NCI-H2196 (cell line): ENCODE measurements at regions not wholly inside any gene's neighbourhood (a gene's known extent, or its start where the extent isn't known, plus 50 kb on each side); places are given as distances from the start of the nearest gene placed in this dataset.

Experiments used
- DNase-seq: peaks from one replicate; lab custom pipeline; 2025; ENCODE audit not compliant: unreplicated experiment; lab: John Stamatoyannopoulos, UW

DNA sequence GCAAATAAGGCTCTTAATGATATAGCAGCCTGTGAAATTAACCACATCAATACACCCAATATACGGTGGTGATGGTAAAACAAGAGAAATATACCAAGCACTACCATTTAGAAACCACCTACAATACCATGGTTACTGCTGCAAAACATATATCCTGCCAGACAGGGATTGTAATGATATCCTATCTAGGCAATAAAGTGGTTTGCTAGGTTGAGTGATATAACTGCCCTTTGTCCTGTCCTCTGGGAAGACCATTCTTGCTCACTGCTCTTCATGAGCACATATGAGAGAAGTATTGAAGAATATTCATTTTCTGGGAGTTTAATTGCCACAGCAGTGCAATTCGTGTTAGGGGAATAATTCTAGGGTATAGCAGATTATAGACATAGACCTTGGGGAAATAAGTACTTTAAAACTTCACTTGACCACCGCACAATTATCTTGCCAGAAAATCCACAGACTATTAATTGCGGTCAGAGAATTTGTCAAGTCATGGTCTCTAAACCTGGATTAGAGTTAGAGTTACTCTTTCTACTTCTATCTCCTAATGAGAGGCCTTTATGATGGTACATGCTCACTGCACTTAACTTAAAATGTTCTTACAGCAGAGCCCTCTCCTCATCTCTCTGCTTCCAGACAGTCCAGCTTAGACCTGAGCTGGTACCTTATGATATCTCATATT lies 413.0 kb downstream of the ZNF608 start:
- DNase-seq: no peak

DNA sequence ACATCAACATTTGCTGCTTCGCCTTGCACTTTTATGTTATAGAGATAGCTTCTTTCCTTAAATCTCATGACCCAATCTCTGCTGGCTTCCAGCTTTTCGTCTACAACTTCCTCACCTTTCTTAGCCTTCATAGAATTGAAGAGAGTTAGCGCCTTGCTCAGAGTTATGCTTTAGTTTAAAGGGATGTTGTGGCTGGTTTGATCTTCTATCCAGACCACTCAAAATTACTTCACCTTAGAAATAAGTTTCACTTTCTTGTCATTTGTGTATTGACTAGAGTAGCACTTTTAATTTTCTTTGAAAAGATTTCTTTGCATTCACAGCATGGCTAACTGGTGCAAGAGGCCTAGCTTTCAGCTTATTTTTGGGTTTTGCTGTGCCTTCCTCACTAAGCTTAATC lies 414.2 kb downstream of the ZNF608 start:
- DNase-seq: no peak

DNA sequence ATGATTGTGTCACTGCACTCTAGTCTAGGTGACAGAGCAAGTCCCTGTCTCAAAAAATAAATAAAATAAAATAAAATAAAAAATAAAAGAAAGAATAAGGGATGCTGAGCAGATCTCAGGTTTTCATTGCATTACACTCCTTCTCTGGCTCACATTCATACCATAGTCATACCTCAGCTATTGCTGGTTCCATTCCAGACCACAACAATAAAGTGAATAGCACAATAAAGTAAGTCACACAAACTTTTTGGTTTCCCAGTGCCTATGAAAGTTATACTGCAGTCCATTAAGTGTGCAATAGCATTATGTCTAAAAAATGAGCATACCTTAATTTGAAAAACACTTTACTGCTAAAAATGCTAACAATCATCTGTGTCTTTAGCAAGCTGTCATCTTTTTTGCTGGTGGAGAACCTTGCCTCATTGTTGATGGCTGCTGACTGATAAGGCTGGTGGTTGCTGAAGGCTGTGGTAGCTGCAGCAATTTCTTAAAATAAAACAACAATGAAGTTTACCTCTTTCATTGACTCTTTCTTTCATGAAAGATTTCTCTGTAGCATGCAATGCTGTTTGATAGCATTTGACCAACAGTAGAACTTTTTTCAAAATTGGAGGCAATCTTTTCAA lies 415.7 kb downstream of the ZNF608 start:
- no peak for DNase-seq

DNA sequence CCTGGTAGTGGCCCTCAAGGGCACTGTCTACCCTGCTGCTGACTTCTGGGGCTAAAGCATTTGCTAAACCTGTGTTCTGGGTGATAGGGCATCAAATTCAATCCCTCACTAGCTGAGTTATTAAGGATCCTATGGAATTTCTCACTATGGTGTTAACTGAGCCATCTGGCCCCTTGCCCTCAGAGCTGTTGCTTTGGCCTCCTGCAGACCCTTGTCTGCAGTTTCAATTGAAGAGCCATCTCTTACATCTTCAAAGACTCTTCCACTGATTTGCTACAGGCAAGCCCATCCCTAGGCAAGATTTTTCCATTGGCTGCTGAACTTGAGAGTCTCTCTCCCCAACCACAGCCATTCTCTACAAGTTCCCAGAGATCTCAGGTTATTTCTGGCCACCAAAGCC lies 418.2 kb downstream of the ZNF608 start:
- DNase-seq: no peak

DNA sequence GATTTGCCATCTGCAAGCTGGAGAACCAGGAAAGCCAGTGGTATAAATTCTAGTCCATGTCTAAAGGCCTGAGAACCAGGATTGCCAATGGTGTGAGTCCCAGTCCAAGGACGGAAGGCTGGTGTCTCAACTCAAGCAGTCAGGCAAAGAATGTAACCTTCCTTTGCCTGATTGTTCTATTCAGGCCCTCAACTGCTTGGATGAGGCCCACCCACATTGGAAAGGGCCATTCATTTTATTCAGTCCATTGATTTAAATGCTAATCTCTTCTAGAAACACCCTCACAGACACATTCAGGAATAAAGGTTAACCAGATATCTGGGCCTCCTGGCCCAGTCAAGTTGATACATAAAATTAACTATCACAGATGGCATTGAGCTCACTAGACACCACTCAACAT lies 427.8 kb downstream of the ZNF608 start:
- no peak for DNase-seq

DNA sequence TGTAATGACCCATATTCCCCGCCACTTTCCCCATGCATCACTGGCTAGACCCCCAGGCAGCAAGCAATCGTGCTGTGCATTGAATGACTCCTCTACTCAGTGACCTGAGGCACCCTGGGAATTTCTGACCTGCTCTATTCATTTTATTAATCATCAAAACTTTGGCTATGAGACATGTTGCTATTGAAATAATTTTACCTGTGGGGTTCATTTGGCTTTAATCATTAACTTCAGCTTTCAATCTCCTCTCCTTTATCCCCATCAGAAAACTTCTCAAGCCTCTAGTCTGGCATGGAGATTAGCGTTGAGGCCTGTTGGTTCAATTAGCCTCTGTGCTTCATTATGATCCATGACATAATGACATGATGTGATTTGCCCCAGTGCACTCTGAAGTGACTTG lies 429.0 kb downstream of the ZNF608 start:
- no peak for DNase-seq

DNA sequence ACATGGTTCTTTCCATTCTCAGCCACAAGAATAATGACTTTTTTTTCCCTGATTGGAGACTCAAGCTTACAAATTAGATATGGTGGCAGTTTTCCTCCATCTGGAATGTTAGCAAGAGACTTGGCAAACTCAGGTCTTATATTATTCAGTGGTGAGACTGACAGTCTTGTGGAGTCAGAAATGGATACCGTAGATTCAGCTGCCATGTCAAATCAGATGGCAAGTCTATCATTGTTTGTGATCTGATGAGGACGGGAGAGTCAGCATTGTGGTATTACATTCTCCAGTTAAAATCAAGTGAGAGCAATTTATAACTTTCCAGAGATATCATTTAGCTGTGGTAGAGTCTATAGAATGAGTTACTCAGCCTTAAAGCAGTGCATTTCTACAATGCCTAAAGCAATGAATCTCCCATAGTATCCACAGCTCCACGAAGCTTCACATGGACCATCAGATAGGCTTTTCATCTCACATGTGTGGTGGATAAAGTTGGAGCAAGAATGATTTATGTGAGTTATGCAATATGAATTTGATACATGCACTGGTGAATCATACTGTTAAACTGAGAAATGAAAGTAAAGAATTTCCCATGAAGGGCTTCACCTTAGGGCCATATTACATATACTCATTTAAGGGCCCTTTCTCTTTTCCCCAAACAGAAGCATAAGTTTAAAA lies 430.6 kb downstream of the ZNF608 start:
- no peak for DNase-seq

DNA sequence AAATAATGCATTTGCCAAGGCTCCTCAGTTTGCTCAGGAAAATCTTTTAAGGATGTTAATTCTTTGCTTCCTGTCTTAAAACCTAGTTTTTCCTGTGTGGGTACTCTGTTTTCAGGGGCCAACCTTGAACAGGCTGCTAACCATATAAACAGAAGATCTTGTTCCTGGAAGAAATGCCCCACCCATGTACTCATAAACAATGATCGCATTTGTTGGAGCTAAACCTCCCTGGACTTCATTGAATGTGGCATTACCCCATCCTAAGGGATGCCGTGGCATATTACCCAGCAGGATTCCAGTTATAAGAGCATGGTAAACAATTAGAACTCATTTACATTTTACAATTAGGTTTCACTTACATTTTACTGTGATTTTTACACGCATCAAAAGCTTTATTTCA lies 436.0 kb downstream of the ZNF608 start:
- DNase-seq: no peak

DNA sequence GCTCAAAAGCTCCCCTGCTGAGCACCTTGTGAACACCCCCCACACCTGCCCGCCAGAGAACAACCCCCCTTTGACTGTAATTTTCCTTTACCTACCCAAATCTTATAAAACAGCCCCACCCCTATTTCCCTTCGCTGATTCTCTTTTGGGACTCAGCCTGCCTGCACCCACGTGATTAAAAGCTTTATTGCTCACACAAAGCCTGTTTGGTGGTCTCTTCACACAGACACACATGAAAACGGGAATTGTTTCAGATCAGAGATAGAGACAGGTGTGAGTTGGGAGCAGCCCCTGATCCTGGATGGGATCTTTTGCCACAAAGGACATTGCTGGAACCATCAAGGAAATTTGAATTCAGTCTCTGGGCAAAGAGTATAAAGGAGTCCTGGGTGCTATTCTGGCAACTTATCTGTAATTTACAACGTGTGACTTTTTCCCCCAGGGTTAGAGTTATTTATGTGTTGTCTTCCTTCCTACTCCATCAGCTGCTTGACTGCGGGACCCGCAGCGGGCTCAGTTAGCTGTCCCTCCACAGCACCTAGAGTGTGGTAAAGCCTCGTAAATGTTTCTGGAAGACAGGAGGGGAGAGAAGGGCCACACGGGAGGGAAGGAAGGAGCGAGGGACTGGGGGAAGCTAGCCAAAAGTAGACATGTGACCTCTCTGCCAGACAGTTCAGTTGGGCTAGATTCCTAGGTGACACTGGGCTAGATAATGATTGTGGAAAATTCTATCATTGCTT lies 437.0 kb downstream of the ZNF608 start:
- DNase-seq: no peak

DNA sequence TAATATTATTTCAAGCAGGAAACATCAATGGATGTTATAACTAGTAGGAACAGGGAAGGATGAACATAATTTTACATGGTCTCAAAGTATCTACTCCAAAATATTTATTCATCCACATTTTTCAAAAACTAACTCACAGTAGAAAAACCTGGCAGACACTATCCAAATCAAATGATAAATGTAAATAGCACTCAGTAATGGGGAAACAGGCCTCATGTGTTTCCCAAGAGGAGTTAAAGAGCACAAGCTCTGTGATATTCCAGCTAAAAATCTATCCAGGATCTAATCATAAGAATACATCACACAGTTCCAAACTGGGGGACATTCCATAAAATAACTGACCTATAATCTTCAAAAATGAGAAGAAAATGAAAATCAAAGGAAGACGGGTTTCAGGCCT lies 443.1 kb downstream of the ZNF608 start:
- DNase-seq: no peak

DNA sequence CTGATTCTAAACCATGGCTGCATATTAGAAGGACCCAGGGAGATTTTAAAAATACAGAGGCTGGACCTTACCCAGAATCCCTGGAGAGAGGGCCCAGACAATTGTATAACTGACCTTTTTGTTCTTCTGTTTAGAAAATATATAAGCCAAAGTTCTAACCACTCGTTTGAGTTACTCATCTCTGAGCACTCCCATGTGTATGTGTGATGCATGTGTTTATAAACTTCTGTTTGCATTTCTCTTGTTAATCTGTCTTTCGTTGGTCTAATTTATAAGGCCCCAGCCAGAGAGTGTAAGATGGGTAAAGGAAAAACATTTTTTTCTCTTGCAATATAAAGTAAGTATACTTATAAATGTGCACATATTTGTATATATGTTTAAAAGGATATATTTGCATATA lies 443.9 kb downstream of the ZNF608 start:
- no peak for DNase-seq

DNA sequence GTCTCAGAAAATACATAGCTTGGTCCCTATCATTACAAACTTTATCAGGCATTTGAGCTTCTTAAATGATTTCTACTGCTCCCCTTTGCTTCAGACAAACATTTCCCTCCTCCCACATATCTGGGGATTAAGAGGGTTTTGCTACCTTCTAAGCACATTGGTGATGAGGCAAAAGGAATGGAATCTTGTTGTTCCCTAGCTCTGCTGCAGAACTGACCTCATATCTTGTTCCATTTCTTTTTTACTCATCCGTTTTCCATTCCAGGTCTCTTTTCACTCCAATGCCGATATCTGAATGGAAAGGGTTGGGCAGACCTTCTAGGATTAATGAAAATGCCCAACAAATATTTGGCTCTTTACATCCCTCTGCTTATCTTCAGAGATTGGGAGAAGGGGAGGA lies 444.6 kb downstream of the ZNF608 start:
- DNase-seq: no peak

DNA sequence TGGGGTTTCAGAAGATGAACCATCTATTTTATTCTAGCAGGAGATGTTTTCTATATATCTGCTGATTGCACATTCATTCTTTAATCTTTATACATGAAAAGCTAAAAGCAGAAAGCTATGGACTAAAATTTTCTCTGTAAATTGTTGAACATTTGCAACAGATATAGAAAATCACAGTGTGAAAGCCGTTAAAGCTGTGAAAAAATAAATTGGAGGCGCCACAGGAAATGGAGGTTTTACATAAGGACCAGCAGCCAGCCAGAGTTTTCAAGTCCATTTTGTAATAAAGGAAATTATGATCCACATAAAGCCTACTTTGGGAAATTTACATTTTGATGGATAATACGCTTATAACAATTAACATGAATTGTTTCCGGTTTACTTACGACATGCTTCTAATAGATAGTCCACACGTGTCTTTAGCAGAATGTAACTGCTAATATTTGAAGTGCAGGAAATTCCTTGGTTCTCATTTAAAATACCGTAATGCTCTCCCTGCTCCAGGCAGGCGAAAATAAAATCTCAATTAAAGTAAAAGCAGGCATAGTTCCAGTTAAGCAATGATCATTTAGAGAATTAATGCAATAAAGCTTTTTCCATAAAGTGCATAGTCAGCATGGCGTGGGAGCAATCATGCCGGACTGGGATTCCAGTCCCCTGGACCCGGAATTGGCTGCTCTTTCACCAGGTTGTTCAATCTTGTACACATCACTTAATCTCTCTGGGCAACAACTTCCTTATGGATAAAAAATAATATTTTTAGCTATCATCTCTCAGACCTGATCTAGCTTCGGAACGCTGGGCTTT lies 445.4 kb downstream of the ZNF608 start:
- no peak for DNase-seq

DNA sequence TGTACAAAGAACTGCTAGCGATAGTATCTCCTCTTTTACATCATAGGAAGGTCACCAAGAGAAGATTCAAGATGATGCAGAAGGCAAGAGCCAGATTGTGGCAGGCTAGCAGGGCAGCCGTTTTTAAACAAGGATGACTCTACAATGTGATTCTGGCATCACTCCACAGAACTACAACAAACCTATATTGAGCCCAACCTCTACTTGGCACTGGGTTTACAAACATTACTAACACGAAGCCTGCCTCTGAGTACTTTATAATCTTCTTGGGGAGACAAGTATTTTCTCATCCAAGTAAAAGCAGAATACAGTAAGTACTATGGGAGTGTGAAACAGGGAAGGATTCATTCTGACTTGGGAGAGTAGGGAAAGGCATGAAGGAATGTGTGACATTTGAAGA lies 448.6 kb downstream of the ZNF608 start:
- no peak for DNase-seq

DNA sequence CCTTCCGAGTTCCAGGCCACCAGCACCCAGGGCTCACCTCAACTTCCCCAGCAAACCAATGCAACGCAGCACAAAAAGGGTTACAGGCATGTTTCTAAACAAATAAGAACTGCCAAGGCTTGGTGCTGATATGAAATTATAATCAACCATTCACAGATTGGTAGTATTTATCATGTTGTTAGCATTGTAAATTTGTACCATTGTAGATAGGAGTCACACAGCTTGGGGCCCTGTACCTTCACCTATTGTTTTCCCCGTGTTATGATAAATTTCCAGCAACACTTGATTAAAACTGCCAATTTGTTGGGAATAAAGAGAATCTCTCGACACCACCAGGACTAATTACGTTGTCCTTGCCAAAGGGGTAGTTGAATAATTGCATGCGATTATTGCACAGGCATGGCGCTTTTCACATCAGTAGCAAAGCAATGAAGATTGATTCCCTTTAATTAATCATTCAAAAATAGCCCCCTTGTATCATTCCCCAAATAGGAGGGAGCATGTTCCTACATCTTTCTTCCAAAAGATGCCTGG lies 454.1 kb downstream of the ZNF608 start:
- DNase-seq: no peak

DNA sequence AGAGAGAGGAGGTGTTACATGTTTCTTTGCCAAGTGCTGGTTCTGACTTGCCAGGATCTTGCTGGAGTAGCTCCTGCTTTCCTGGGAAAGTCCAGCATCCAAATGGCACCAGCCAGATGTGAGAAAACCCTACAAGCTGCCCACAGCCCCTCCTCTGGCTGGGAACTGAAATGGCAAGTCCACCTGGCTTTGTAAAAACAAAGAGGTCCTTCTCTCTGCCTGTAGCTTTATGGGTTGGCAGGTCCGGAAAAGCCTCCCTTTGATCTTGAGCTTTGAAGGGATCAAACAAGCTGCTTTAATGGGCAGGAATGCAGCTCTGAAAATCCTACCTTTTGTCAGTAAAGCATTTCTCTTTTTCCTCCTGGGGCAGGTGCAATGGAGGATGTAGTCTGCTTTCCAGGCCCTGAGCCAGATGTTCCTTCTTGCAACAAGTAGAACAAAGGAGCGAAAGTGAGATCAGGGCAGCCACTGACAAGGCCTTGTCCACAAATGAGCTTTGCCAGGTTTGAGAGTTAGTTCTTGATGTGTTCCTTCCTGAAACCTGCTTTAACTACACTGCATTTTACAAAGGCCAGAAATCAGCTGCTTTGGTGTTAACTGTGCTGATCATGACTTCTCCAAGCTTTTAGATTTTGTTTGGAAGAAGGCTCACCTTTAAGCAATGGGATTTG lies 456.7 kb downstream of the ZNF608 start:
- peak; percentile 96 for DNase-seq

DNA sequence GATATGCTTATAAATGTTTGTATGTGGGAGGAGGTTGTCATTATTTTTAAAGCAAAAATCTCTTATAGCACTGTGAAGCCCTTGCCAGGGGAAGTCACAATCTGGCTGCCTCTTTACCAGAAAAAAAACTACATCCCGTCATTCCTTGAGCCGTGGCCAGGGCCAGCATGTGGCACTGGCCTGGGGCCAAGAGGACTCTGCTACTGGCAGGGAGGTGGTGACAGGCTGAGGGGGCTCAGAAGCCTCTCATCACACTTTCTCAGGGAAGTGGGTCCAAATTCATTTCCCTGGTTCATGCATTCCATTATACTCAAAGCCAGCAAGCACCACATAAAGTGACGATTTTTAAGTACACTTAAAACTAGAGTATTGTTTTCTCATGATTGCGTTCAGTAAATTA lies 457.3 kb downstream of the ZNF608 start:
- peak; percentile 71 for DNase-seq

DNA sequence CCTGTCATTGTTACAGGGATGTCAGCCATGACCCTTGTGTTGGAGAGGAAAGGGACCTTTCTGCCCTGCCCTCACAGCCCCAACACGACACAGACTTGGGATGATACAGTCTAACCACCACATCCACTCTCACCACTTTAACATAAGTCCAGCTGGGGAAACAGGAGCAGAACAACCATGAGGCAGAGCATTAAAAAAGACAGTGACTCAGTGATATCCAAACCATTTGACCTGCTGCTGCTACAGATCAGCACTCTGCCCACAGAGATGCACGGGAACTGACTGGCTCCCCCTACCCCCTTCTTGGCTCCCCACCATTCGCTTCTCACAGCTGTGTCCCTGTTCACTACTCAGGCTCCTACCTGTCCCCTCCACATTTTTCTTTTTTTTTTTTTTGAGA lies 458.6 kb downstream of the ZNF608 start:
- DNase-seq: no peak

DNA sequence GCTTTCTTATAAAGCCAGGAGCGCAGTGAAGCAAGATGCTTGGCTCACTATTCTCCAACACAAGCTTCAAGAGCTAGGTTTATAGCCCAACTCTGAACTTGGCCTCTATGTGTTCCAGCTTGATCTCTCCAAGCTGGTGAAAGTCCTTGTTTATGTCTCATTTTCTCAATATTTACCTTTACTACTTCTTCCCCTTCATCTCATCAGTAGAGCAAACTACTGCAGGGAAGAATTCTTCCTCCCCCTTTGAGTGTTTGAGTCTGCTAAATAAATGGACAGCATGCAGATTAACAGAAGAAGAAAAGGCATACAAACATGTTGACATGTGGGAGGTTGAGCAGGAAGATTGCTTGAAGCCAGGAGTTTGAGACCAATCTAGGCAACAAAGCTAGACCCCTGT lies 460.7 kb downstream of the ZNF608 start:
- DNase-seq: no peak

DNA sequence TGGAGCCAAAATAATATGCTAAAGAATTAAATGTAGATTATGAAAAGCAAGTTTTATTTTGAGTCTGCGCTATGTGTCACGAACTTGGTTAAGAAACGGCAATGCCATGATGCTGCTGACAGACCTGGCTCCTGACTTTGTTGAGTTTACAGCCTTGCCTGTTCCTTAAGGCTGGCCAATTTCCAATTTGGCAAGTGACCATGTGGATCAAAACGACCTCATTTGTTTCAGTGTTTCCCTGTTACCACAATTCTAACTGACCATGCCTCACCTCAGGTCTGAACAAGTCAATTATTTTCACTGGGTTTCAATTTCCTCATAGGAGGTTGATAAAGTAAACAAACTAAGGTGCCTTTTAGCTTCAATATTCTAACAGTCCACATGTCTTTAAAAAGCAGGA lies 461.4 kb downstream of the ZNF608 start:
- DNase-seq: peak; percentile 86
